Mesendoderm (in vitro differentiated cells): ENCODE measurements at regions not wholly inside any gene's neighbourhood (a gene's known extent, or its start where the extent isn't known, plus 50 kb on each side); places are given as distances from the start of the nearest gene placed in this dataset.
A peak's percentile ranks its signal among the peaks of the same experiment; 100 is the strongest.

Experiments used
- DNase-seq: peaks from one replicate; pipeline ENCODE4 v3.0.0; 2013
- H2AK5ac ChIP-seq: 2 replicates; pipeline ENCODE4 v1.6.1; 2013; ENCODE audit warnings: low read length, inconsistent platforms
- H2BK120ac ChIP-seq: 2 replicates; pipeline ENCODE4 v1.6.1; 2013; ENCODE audit warnings: low read depth, mild to moderate bottlenecking, low read length, moderate library complexity, mixed read lengths
- H2BK15ac ChIP-seq: replicated peaks from 2 replicates; pipeline ENCODE4 v1.6.1; 2013; ENCODE audit warnings: low read depth, mild to moderate bottlenecking, moderate library complexity
- H2BK5ac ChIP-seq: 2 replicates; pipeline ENCODE4 v1.6.1; 2013; ENCODE audit warnings: low read length, inconsistent platforms
- H3K18ac ChIP-seq: 2 replicates; pipeline ENCODE4 v1.6.1; 2013; ENCODE audit warnings: mild to moderate bottlenecking, low read length, mixed read lengths
- H3K23ac ChIP-seq: one replicate; pipeline ENCODE4 v1.6.1; 2013; ENCODE audit warnings: low read length
- H3K27ac ChIP-seq: 2 replicates; pipeline ENCODE4 v1.5.1; 2013; ENCODE audit warnings: low read depth, mild to moderate bottlenecking, inconsistent platforms, low read length, moderate library complexity
- H3K27me3 ChIP-seq: 2 replicates; pipeline ENCODE4 v1.6.1; 2013; ENCODE audit warnings: low read length, control low read depth, mild to moderate bottlenecking, inconsistent platforms; ENCODE audit not compliant: insufficient read depth, poor library complexity
- H3K36me3 ChIP-seq: 2 replicates; pipeline ENCODE4 v1.6.1; 2013; ENCODE audit warnings: low read length, inconsistent platforms; ENCODE audit not compliant: control insufficient read depth, insufficient read depth
- H3K4ac ChIP-seq: one replicate; pipeline ENCODE4 v1.6.1; 2013; ENCODE audit warnings: low read depth, mild to moderate bottlenecking, low read length, moderate library complexity
- H3K4me1 ChIP-seq: 2 replicates; pipeline ENCODE4 v1.6.1; 2013; ENCODE audit warnings: low read depth, low read length, inconsistent platforms; ENCODE audit not compliant: control insufficient read depth
- H3K4me2 ChIP-seq: 2 replicates; pipeline ENCODE4 v1.6.1; 2013; ENCODE audit warnings: low read length
- H3K4me3 ChIP-seq: 2 replicates; pipeline ENCODE4 v1.5.1; 2013; ENCODE audit warnings: mild to moderate bottlenecking, low read length
- H3K56ac ChIP-seq: one replicate; pipeline ENCODE4 v1.6.1; 2013; ENCODE audit warnings: low read length
- H3K79me1 ChIP-seq: 2 replicates; pipeline ENCODE4 v1.6.1; 2013; ENCODE audit warnings: low read length, inconsistent platforms
- H3K79me2 ChIP-seq: 2 replicates; pipeline ENCODE4 v1.6.1; 2013; ENCODE audit warnings: mild to moderate bottlenecking, low read length; ENCODE audit not compliant: control insufficient read depth, insufficient read depth
- H3K9ac ChIP-seq: 2 replicates; pipeline ENCODE4 v1.6.1; 2013; ENCODE audit warnings: low read length, inconsistent platforms
- H4K5ac ChIP-seq: one replicate; pipeline ENCODE4 v1.6.1; 2013; ENCODE audit warnings: low read length
- H4K8ac ChIP-seq: one replicate; pipeline ENCODE4 v1.6.1; 2013; ENCODE audit warnings: low read depth, mild to moderate bottlenecking, control low read depth, low read length, moderate library complexity
- WGBS: extraction: QIAGEN DNeasy Blood & Tissue Kit; methylation state at CpG from one replicate; pipeline ENCODE4 v1.1.7; 2013; ENCODE audit warnings: low lambda C conversion rate, missing lambda C conversion rate; ENCODE audit not compliant: insufficient coverage; ENCODE audit errors: extremely low coverage; 5-methylcytosine and 5-hydroxymethylcytosine counted together

- H3K4me1 ChIP-seq: no peaks in the 10 kb centered on the region
- H4K5ac ChIP-seq: no peak overlapping the region
- H3K79me2 ChIP-seq: no peaks in the 10 kb centered on the region
- no peak overlapping the region for H3K4me3 ChIP-seq
- no peak overlapping the region for H3K4ac ChIP-seq
- WGBS: no CpG with 5 or more reads among the region's 7 CpGs
- no peaks in the 10 kb centered on the region for H3K79me1 ChIP-seq
- DNase-seq: no peak
- no peak overlapping the region for H3K56ac ChIP-seq
- no peaks in the 10 kb centered on the region for H3K27me3 ChIP-seq
- no peak overlapping the region for H3K9ac ChIP-seq
- H3K23ac ChIP-seq: no peak overlapping the region
- no peak overlapping the region for H3K4me2 ChIP-seq
- H4K8ac ChIP-seq: no peak overlapping the region
- H3K36me3 ChIP-seq: no peaks in the 10 kb centered on the region
- H2BK120ac ChIP-seq: no peak overlapping the region
- H2BK15ac ChIP-seq: no peak overlapping the region
- no peak overlapping the region for H3K18ac ChIP-seq
- H2BK5ac ChIP-seq: no peak overlapping the region
- no peak overlapping the region for H3K27ac ChIP-seq
- H2AK5ac ChIP-seq: no peak overlapping the region
Measured at GRCh38 chr5:62168506-62169281, 137.3 kb upstream of the KIF2A start.

GRCh38 chr5:62178258-62178657 is 127.7 kb upstream of the KIF2A start:
- WGBS: no CpG with 5 or more reads among the region's 5 CpGs
- no peaks in the 10 kb centered on the region for H3K36me3 ChIP-seq

DNA sequence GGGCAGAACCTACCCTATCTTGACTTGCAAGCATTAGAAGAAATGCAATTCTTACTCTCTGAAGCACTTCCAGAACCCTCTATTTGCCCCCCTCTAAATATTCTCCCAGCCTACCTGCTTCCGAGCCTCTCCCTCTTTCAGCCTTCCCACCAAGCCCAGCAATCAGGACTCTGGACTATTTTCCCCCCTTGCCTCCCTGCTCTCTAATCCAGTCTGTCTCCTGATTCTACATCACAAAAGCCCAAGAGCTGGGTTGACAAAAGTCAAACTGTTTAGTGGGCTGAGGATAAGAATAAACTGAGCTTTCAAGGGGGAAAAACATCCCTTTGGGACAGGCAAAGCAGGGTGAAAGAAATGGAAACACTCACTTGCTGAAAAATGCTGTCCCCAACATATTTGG is 123.2 kb upstream of the KIF2A start:
- Histone ChIP-seq H3K4me3 (no peak overlapping the region), H4K8ac (no peak overlapping the region), H3K4ac (no peak overlapping the region), H3K27ac (no peak overlapping the region), H4K5ac (no peak overlapping the region), H2AK5ac (no peak overlapping the region), H3K4me1 (no peaks in the 10 kb centered on the region), H3K9ac (no peak overlapping the region), H3K4me2 (no peak overlapping the region), H2BK120ac (no peak overlapping the region), H3K23ac (no peak overlapping the region), H3K79me1 (no peaks in the 10 kb centered on the region), H3K36me3 (no peaks in the 10 kb centered on the region), H3K56ac (no peak overlapping the region), H2BK5ac (no peak overlapping the region), H3K27me3 (no peaks in the 10 kb centered on the region), H3K18ac (no peak overlapping the region), H2BK15ac (no peak overlapping the region), H3K79me2 (no peaks in the 10 kb centered on the region)
- WGBS: no CpG with 5 or more reads among the region's 1 CpG
- no peak for DNase-seq

More at GRCh38 chr5:62178258-62178657, 127.7 kb upstream of the KIF2A start:
- Histone ChIP-seq H3K27me3 (no peaks in the 10 kb centered on the region), H4K8ac (no peak overlapping the region), H3K4ac (no peak overlapping the region), H3K23ac (no peak overlapping the region), H3K56ac (no peak overlapping the region), H4K5ac (no peak overlapping the region), H2BK120ac (no peak overlapping the region), H3K4me3 (no peak overlapping the region), H3K27ac (no peak overlapping the region), H2BK15ac (no peak overlapping the region), H3K79me2 (no peaks in the 10 kb centered on the region), H3K9ac (no peak overlapping the region), H3K4me1 (no peaks in the 10 kb centered on the region), H3K18ac (no peak overlapping the region), H2AK5ac (no peak overlapping the region), H3K4me2 (no peak overlapping the region), H3K79me1 (no peaks in the 10 kb centered on the region), H2BK5ac (no peak overlapping the region)
- no peak for DNase-seq

DNA sequence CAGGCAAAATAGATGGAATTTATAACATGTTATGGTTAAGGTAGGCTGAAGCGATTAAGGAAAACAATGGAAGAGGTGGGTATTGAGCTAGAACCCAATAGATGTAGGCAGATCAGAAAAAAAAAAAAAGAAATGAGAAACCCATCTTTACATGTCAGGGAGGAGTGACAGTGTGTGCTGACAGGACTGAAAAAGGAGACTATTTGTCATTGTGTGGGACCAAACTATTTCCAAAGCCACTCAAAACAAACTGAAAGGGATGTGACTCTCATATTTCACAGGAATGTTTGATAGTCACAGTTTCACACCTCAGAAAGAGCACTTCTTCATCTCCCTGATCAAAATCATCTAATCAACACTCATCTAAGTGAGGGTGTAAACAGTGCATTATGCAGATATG is 122.3 kb upstream of the KIF2A start:
- no peak overlapping the region for H3K56ac ChIP-seq
- no peak overlapping the region for H4K5ac ChIP-seq
- H3K4me2 ChIP-seq: no peak overlapping the region
- no peak overlapping the region for H3K27ac ChIP-seq
- H3K79me1 ChIP-seq: no peaks in the 10 kb centered on the region
- WGBS: no CpG with 5 or more reads among the region's 1 CpG
- no peak overlapping the region for H2BK120ac ChIP-seq
- no peak overlapping the region for H3K18ac ChIP-seq
- H3K79me2 ChIP-seq: no peaks in the 10 kb centered on the region
- H3K36me3 ChIP-seq: no peaks in the 10 kb centered on the region
- no peak overlapping the region for H3K23ac ChIP-seq
- H2BK5ac ChIP-seq: no peak overlapping the region
- no peak overlapping the region for H4K8ac ChIP-seq
- H3K4ac ChIP-seq: no peak overlapping the region
- DNase-seq: peak; percentile 49
- no peak overlapping the region for H2BK15ac ChIP-seq
- H3K27me3 ChIP-seq: no peaks in the 10 kb centered on the region
- H3K4me1 ChIP-seq: no peaks in the 10 kb centered on the region
- no peak overlapping the region for H2AK5ac ChIP-seq
- no peak overlapping the region for H3K4me3 ChIP-seq
- H3K9ac ChIP-seq: no peak overlapping the region

GRCh38 chr5:62184444-62184843 is 121.6 kb upstream of the KIF2A start:
- no CpG with 5 or more reads among the region's 1 CpG for WGBS
- peak overlapping the region; percentile 14 for H2BK120ac ChIP-seq
- no peak overlapping the region for H4K5ac ChIP-seq
- no peaks in the 10 kb centered on the region for H3K36me3 ChIP-seq
- H3K27me3 ChIP-seq: no peaks in the 10 kb centered on the region
- H3K23ac ChIP-seq: no peak overlapping the region
- H3K4me2 ChIP-seq: no peak overlapping the region
- H4K8ac ChIP-seq: no peak overlapping the region
- no peak for DNase-seq
- H2AK5ac ChIP-seq: no peak overlapping the region
- H3K79me1 ChIP-seq: no peaks in the 10 kb centered on the region
- H3K4me3 ChIP-seq: no peak overlapping the region
- H3K27ac ChIP-seq: no peak overlapping the region
- H2BK5ac ChIP-seq: no peak overlapping the region
- H2BK15ac ChIP-seq: no peak overlapping the region
- H3K4ac ChIP-seq: no peak overlapping the region
- no peak overlapping the region for H3K56ac ChIP-seq
- no peaks in the 10 kb centered on the region for H3K4me1 ChIP-seq
- H3K9ac ChIP-seq: no peak overlapping the region
- no peak overlapping the region for H3K18ac ChIP-seq
- H3K79me2 ChIP-seq: no peaks in the 10 kb centered on the region

GRCh38 chr5:62190173-62190572 is 115.8 kb upstream of the KIF2A start:
- Histone ChIP-seq H3K23ac (no peak overlapping the region), H4K5ac (no peak overlapping the region), H3K27me3 (no peaks in the 10 kb centered on the region), H2BK120ac (no peak overlapping the region), H4K8ac (no peak overlapping the region), H3K4me2 (no peak overlapping the region), H3K36me3 (no peaks in the 10 kb centered on the region), H3K79me1 (no peaks in the 10 kb centered on the region), H3K18ac (no peak overlapping the region), H2BK5ac (no peak overlapping the region), H3K27ac (no peak overlapping the region), H2BK15ac (no peak overlapping the region), H3K4ac (no peak overlapping the region), H2AK5ac (no peak overlapping the region), H3K56ac (no peak overlapping the region), H3K4me3 (no peak overlapping the region), H3K79me2 (no peaks in the 10 kb centered on the region), H3K4me1 (no peaks in the 10 kb centered on the region), H3K9ac (no peak overlapping the region)
- WGBS: no CpG with 5 or more reads among the region's 2 CpGs
- no peak for DNase-seq
